Fibroblast of villous mesenchyme (primary cell): ENCODE measurements at regions not wholly inside any gene's neighbourhood (a gene's known extent, or its start where the extent isn't known, plus 50 kb on each side); places are given as distances from the start of the nearest gene placed in this dataset.

Experiments
- DNase-seq: peaks from one replicate; pipeline ENCODE4 v3.0.0-alpha.2; 2010; ENCODE audit warnings: low read depth
- H3K4me3 ChIP-seq: 2 replicates; pipeline ENCODE4 v1.5.1; 2011; ENCODE audit warnings: low read depth, mild to moderate bottlenecking, low read length
- CTCF ChIP-seq: IDR thresholded peaks from 2 replicates; pipeline ENCODE4 v1.5.1; 2012; ENCODE audit warnings: low read depth, mild to moderate bottlenecking, low read length; ENCODE audit not compliant: insufficient read depth

GRCh38 chr1:10861822-10862221 lies 65.4 kb upstream of the CASZ1 start:
- no peak overlapping the region for H3K4me3 ChIP-seq
- no peak for DNase-seq
- no peak for TF ChIP-seq CTCF

GRCh38 chr1:10862743-10863335 lies 66.4 kb upstream of the CASZ1 start:
- TF ChIP-seq CTCF, result no peak
- no peak overlapping the region for H3K4me3 ChIP-seq
- DNase-seq, result no peak

GRCh38 chr1:10863886-10864285 lies 67.4 kb upstream of the CASZ1 start:
- DNase-seq, result no peak
- TF ChIP-seq CTCF, result no peak
- H3K4me3 ChIP-seq, result no peak overlapping the region

GRCh38 chr1:10864776-10865175 lies 68.3 kb upstream of the CASZ1 start:
- no peak for TF ChIP-seq CTCF
- DNase-seq, result no peak
- H3K4me3 ChIP-seq, result no peak overlapping the region

- H3K4me3 ChIP-seq, result no peak overlapping the region
- no peak for DNase-seq
Measured at GRCh38 chr1:10865518-10866320, 69.3 kb upstream of the CASZ1 start.

GRCh38 chr1:10866321-10867093 lies 70.1 kb upstream of the CASZ1 start:
- DNase-seq, result no peak
- TF ChIP-seq CTCF, result no peak
- H3K4me3 ChIP-seq, result peak overlapping the region; percentile 48

More at GRCh38 chr1:10865518-10866320, 69.3 kb upstream of the CASZ1 start:
- no peak for TF ChIP-seq CTCF
